SK-N-MC (cell line): ENCODE measurements at regions not wholly inside any gene's neighbourhood (a gene's known extent, or its start where the extent isn't known, plus 50 kb on each side); places are given as distances from the start of the nearest gene placed in this dataset.

Experiments used
- EZH2 ChIP-seq: fragments of 200-600 bp; sonication (generic); IDR thresholded peaks from one replicate; pipeline ENCODE4 v1.6.1; 2017; ENCODE audit warnings: antibody characterized with exemption
- FOXP2 ChIP-seq: optimal IDR thresholded peaks from 2 replicates; pipeline ENCODE3; 2011; ENCODE audit warnings: mild to moderate bottlenecking, moderate library complexity; ENCODE audit not compliant: insufficient read depth; ENCODE audit errors: extremely low read length, control extremely low read depth
- POLR2AphosphoS5 ChIP-seq: IDR thresholded peaks from 2 replicates; pipeline ENCODE4 v1.6.1; 2012; ENCODE audit warnings: mild to moderate bottlenecking, low read depth, low read length, borderline replicate concordance

DNA sequence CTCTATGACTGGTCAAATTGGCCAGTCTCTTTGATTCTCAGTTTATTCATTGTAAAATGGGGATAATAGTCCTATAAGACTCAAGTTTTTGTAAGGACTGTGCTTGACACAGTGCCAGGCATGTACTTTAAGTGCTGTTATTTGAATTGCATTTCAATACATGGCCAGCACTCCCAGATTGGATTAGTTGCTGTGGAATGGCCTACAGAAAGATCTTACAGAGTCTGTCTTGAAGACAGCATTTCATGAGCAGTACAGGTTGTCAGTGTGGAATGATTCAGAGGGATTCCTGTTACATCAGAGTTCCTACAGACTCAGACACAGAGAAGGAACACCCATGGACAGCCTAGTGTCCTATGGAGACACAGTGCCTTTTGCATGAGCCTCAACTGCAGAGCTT is 238.1 kb upstream of the BMPER start:
- TF ChIP-seq EZH2 = no peak
- no peak for TF ChIP-seq POLR2AphosphoS5
- no peak for TF ChIP-seq FOXP2
